ENCODE measurements at regions not wholly inside any gene's neighbourhood (a gene's known extent, or its start where the extent isn't known, plus 50 kb on each side); places are given as distances from the start of the nearest gene placed in this dataset.

- DNase-seq (ENCODE audit: low read depth, low spot score), result no peak
Observed at GRCh38 chr1:193325771-193326170, 139.4 kb upstream of the B3GALT2 start.

- no peak for DNase-seq (ENCODE audit: low read depth, low spot score)
Observed at GRCh38 chr1:193325042-193325441, 138.6 kb upstream of the B3GALT2 start.

GRCh38 chr1:193322211-193322610 lies 135.8 kb upstream of the B3GALT2 start:
- no peak for DNase-seq (ENCODE audit: low read depth, low spot score)

GRCh38 chr1:193321242-193321840 lies 134.9 kb upstream of the B3GALT2 start:
- DNase-seq (ENCODE audit: low read depth, low spot score), result no peak

- no peak for DNase-seq (ENCODE audit: low read depth, low spot score)
Observed at GRCh38 chr1:193320270-193320669, 133.9 kb upstream of the B3GALT2 start.

- no peak for DNase-seq (ENCODE audit: low read depth, low spot score)
Observed at GRCh38 chr1:193318347-193318746, 131.9 kb upstream of the B3GALT2 start.

- no peak for DNase-seq (ENCODE audit: low read depth, low spot score)
Observed at GRCh38 chr1:193313354-193314140, 127.1 kb upstream of the B3GALT2 start.

GRCh38 chr1:193312432-193312831 lies 126.0 kb upstream of the B3GALT2 start:
- no peak for DNase-seq (ENCODE audit: low read depth, low spot score)

- DNase-seq (ENCODE audit: low read depth, low spot score), result no peak
Observed at GRCh38 chr1:193311226-193311948, 125.0 kb upstream of the B3GALT2 start.

GRCh38 chr1:193310564-193310963 lies 124.2 kb upstream of the B3GALT2 start:
- no peak for DNase-seq (ENCODE audit: low read depth, low spot score)

GRCh38 chr1:193309936-193310475 lies 123.6 kb upstream of the B3GALT2 start:
- DNase-seq (ENCODE audit: low read depth, low spot score), result no peak

- DNase-seq (ENCODE audit: low read depth, low spot score), result no peak
Observed at GRCh38 chr1:193308438-193308837, 122.0 kb upstream of the B3GALT2 start.

- no peak for DNase-seq (ENCODE audit: low read depth, low spot score)
Observed at GRCh38 chr1:193306430-193306829, 120.0 kb upstream of the B3GALT2 start.
